Psoas muscle (tissue), 7 donors: ENCODE measurements at regions not wholly inside any gene's neighbourhood (a gene's known extent, or its start where the extent isn't known, plus 50 kb on each side); places are given as distances from the start of the nearest gene placed in this dataset.

Experiments used
- ATAC-seq, 4 donors: fragments of 200-7000 bp; cut with Tn5 transposase; one replicate each; pipeline ENCODE4 v1.9.1; 2020; ENCODE audit warnings: moderate library complexity in 3 of 4, mild to moderate bottlenecking in 2 of 4
- DNase-seq, 2 donors: peaks; one replicate each; pipeline ENCODE4 v3.0.0-alpha.2; 2020
- H3K27ac ChIP-seq: fragments of 200-600 bp; one replicate; pipeline ENCODE4 v1.8.0; 2022
- H3K27me3 ChIP-seq, 3 donors: fragments of 200-600 bp in 1 of 3; one replicate each; pipeline versions ENCODE4 v1.6.1 to v1.8.0; 2013 to 2022; ENCODE audit warnings: low read length in 2 of 3, mild to moderate bottlenecking in 2 of 3, moderate library complexity in 1 of 3; ENCODE audit not compliant: insufficient read depth in 3 of 3
- H3K36me3 ChIP-seq, 2 donors: fragments of 200-600 bp in 1 of 2; one replicate each; pipeline versions ENCODE4 v1.6.1 to v1.8.0; 2013 to 2022; ENCODE audit warnings: low read depth in 1 of 2, mild to moderate bottlenecking in 1 of 2, moderate library complexity in 1 of 2; ENCODE audit not compliant: insufficient read depth in 1 of 2
- H3K4me1 ChIP-seq: fragments of 200-600 bp; one replicate; pipeline ENCODE4 v1.8.0; 2022
- H3K4me3 ChIP-seq: fragments of 200-600 bp; one replicate; pipeline ENCODE4 v1.8.0; 2022; ENCODE audit warnings: mild to moderate bottlenecking
- H3K9me3 ChIP-seq: fragments of 200-600 bp; one replicate; pipeline ENCODE4 v1.8.0; 2022
- CTCF ChIP-seq: fragments of 200-600 bp; IDR thresholded peaks from one replicate; pipeline ENCODE4 v1.8.0; 2022; ENCODE audit warnings: antibody characterized with exemption
- WGBS, 3 donors: extraction: QIAGEN DNeasy Blood & Tissue Kit; methylation state at CpG; one replicate each; pipeline versions ENCODE4 v1.1.6 to v1.1.7; 2013; 5-methylcytosine and 5-hydroxymethylcytosine counted together
- intact Hi-C, 2 donors: fragments of 100-400 bp; cut with DNase I; formaldehyde crosslinking; loops; one replicate each; pipeline versions ENCODE4 v1.11.0 to v1.14.2; 2022
- donor health status: healthy with polysubstance abuse.
- donor health status: DM: no; HTN: no; CAD: no; lungs with moderate emphysema.
- donor health status: Bipolar disorder and iron deficiency.
- donor health status: healthy.
- donor health status: DM: yes; HTN: yes; CAD: no.
- donor health status: DM: no; HTN: no; CAD: no.
- donor health status: DM: yes; HTN: yes; CAD: no.

- DNase-seq, result no peak
- no peak for TF ChIP-seq CTCF
- Histone ChIP-seq H3K4me1 (no peaks in the 10 kb centered on the region), H3K4me3 (no peak overlapping the region), H3K9me3 (no peaks in the 10 kb centered on the region), H3K27ac (no peak overlapping the region), H3K36me3 (no peaks in the 10 kb centered on the region), H3K27me3 (no peaks in the 10 kb centered on the region)
- ATAC-seq, result no peak
- intact Hi-C loops, result no loop called here
Measured at GRCh38 chr4:19735012-19735411, 516.7 kb upstream of the SLIT2 start.

GRCh38 chr4:19729886-19730651 is 521.6 kb upstream of the SLIT2 start:
- H3K27ac ChIP-seq, result no peak overlapping the region
- no peaks in the 10 kb centered on the region for H3K36me3 ChIP-seq
- no peak overlapping the region for H3K4me3 ChIP-seq
- WGBS, 3 donors, result 42 to 53% (median 50%) methylated on average over 8 of the region's 8 CpGs
- DNase-seq (no peak), ATAC-seq (no peak)
- TF ChIP-seq CTCF, result no peak
- no peaks in the 10 kb centered on the region for H3K27me3 ChIP-seq
- H3K9me3 ChIP-seq, result no peaks in the 10 kb centered on the region
- intact Hi-C loops, result no loop called here
- no peaks in the 10 kb centered on the region for H3K4me1 ChIP-seq

- Histone ChIP-seq H3K27me3 (no peaks in the 10 kb centered on the region), H3K9me3 (no peaks in the 10 kb centered on the region), H3K4me1 (no peaks in the 10 kb centered on the region), H3K27ac (no peak overlapping the region), H3K36me3 (no peaks in the 10 kb centered on the region), H3K4me3 (no peak overlapping the region)
- intact Hi-C loops, result no loop called here
- ATAC-seq (no peak), DNase-seq (no peak)
- WGBS, 3 donors, result 36 to 51% (median 50%) methylated on average over 1 of the region's 1 CpG
- no peak for TF ChIP-seq CTCF
Measured at GRCh38 chr4:19728773-19729172, 522.9 kb upstream of the SLIT2 start.

- Histone ChIP-seq H3K27me3 (no peaks in the 10 kb centered on the region), H3K4me3 (no peak overlapping the region), H3K9me3 (no peaks in the 10 kb centered on the region), H3K36me3 (no peaks in the 10 kb centered on the region), H3K27ac (no peak overlapping the region), H3K4me1 (no peaks in the 10 kb centered on the region)
- 87 to 93% (median 92%) methylated on average over 8 of the region's 8 CpGs for WGBS, 3 donors
- no peak for TF ChIP-seq CTCF
- DNase-seq (no peak), ATAC-seq (no peak)
- intact Hi-C loops, result no loop called here
Measured at GRCh38 chr4:19727141-19727540, 524.6 kb upstream of the SLIT2 start.

- 85 to 87% (median 87%) methylated on average over 3 of the region's 3 CpGs for whole genome bisulfite sequencing, 3 donors
- intact Hi-C loops, result no loop called here
- ATAC-seq, result no peak
Measured at GRCh38 chr4:19725130-19725529, 526.6 kb upstream of the SLIT2 start.

More at GRCh38 chr4:19725130-19725529, 526.6 kb upstream of the SLIT2 start:
- Histone ChIP-seq H3K9me3 (no peaks in the 10 kb centered on the region), H3K4me1 (no peaks in the 10 kb centered on the region), H3K4me3 (no peak overlapping the region), H3K27me3 (no peaks in the 10 kb centered on the region), H3K36me3 (no peaks in the 10 kb centered on the region), H3K27ac (no peak overlapping the region)
- no peak for TF ChIP-seq CTCF
- no peak for DNase-seq
